Suppressor macrophage treated with lipopolysaccharide for 4 hours (primary cell): ENCODE measurements at regions not wholly inside any gene's neighbourhood (a gene's known extent, or its start where the extent isn't known, plus 50 kb on each side); places are given as distances from the start of the nearest gene placed in this dataset.

Experiments used
- DNase-seq: peaks from one replicate; pipeline ENCODE4 v3.0.0-alpha.2; 2020

GRCh38 chr9:633461-633860 lies 208.0 kb upstream of the DMRT1 start:
- DNase-seq: no peak

- peak; percentile 34 for DNase-seq
Measured at GRCh38 chr9:636931-637591, 204.4 kb upstream of the DMRT1 start.

- peak; percentile 42 for DNase-seq
Measured at GRCh38 chr9:638152-638551, 203.3 kb upstream of the DMRT1 start.

DNA sequence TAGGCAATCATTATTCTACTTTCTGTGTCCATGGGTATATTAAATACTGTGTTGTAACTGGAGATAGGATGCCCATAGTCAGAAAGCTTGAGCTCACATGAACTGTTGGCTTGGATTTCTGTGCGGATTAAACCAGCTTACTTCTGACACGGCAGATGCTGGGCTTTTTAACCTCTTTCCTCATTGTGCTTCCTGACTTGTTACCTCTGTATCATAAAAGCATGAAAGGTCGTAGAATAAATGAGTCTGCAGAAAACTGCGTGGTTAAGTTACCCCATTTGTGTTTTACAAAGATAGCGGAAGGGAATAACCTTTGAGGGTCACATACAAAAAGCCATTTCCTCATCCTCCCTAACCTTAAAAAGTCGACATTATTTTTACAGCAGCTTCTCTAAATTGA lies 199.5 kb upstream of the DMRT1 start:
- DNase-seq: peak; percentile 46

DNA sequence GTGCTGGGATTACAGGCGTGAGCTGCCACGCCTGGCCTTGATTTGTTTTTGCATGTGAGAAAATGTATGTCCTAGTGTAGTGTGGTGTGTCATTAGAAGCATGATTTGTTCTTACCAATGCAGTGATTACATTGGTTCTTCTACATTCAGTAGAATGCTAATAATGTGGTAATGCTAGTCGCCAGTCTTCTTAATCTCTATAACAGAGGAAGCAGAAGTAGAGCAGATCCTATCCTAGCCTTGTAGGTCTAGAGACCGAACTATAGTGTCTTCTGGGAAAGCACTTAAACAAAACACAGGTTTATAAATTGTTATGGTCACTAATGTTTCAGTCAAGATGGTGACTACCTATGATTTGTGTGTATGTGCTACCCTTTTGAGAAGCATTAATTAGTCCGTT lies 197.5 kb upstream of the DMRT1 start:
- no peak for DNase-seq

DNA sequence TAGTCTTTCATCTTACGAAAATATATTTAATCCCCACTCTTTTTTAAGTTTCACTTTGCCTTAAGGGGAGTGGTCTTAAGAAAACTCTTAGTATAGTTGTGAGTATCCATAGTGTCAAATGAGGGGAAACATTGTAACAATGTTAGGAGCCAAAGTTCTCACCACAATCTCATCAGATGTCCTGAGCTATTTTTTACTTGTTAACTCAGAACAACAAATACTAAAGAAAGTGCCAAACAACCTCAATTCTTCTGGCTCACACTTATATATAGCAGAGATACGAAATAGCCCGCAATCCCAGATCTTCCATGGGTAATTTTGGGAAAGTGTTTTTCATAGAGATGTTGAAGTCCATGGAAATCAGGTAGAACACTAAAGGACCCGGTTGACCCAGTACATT lies 194.0 kb upstream of the DMRT1 start:
- DNase-seq: no peak

- DNase-seq: no peak
Measured at GRCh38 chr9:649128-650074, 192.1 kb upstream of the DMRT1 start.

DNA sequence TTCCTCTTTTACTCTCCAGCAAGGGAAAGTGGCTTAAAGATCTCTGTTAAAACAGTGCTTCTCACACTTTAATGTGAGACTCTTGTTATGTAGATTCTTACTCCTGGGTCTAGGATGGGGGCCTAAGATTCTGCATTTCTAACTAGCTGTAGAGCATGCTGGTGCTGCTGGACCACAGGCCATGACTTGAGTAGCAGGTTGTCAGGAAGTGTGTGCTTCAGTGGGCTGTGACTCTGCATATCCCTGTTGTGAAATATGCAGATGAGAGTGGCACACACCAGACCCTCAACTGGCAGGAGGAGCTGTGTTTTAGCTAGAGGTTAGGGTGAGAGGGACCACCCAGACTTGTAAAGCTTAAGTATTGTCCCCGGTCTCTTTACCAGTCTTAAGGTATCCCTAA lies 191.1 kb upstream of the DMRT1 start:
- peak; percentile 35 for DNase-seq

DNA sequence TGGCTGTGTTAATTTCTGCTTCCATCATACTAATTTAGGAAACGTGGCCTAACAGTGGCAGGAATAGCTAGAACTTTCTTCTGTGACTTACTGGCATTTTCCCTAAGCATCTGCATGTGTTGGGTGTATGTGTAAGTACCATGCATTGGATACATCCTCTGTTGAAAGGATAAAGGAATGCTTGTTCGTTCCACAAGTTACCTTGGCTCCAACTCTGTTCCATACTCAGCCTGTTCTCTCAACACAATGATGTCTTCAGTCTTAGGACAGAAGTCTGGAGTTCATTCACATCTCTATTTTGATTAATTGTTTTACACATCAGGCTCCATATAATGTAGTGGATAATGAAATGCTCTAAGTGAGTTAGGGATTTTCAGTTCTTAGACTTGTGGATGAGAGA lies 190.1 kb upstream of the DMRT1 start:
- DNase-seq: no peak

- DNase-seq: peak; percentile 64
Measured at GRCh38 chr9:652914-653313, 188.6 kb upstream of the DMRT1 start.

- no peak for DNase-seq
Measured at GRCh38 chr9:653421-653820, 188.1 kb upstream of the DMRT1 start.

- no peak for DNase-seq
Measured at GRCh38 chr9:653856-654387, 187.6 kb upstream of the DMRT1 start.

- peak; percentile 31 for DNase-seq
Measured at GRCh38 chr9:655875-656274, 185.6 kb upstream of the DMRT1 start.

DNA sequence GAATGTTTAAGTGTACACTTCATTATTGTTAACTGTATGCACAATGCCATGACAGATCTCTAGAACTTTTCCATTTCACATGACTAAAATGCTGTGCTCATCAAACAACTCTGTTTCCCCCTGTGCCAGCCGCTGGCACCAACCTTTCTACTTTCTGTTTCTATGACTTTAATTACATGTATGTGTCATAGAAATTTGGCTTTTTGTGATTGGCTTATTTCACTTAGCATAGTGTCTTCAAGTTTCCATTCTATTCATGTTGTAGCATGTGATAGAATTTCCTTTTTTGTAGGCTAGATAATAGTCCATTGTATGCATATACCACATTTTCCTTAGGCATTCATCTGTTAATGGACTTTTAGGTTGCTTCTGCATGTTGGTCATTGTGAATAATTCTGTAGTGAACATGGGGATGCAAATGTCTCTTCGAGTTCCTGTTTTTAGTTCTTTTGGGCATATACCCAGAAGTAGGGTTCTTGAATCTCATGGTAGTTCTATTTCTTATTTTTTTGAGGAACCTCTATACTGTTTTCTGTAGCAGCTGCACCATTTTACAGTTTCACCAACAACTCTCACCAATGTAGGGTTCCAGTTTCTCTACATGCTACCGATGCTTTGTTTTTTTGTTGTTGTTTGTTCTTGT lies 184.4 kb upstream of the DMRT1 start:
- DNase-seq: peak; percentile 51

GRCh38 chr9:659286-659685 lies 182.2 kb upstream of the DMRT1 start:
- no peak for DNase-seq

- DNase-seq: no peak
Measured at GRCh38 chr9:660227-660626, 181.3 kb upstream of the DMRT1 start.

GRCh38 chr9:663541-663940 lies 178.0 kb upstream of the DMRT1 start:
- no peak for DNase-seq

- DNase-seq: no peak
Measured at GRCh38 chr9:665296-665695, 176.2 kb upstream of the DMRT1 start.

GRCh38 chr9:671997-672396 lies 169.5 kb upstream of the DMRT1 start:
- DNase-seq: no peak

- no peak for DNase-seq
Measured at GRCh38 chr9:672851-673250, 168.6 kb upstream of the DMRT1 start.

DNA sequence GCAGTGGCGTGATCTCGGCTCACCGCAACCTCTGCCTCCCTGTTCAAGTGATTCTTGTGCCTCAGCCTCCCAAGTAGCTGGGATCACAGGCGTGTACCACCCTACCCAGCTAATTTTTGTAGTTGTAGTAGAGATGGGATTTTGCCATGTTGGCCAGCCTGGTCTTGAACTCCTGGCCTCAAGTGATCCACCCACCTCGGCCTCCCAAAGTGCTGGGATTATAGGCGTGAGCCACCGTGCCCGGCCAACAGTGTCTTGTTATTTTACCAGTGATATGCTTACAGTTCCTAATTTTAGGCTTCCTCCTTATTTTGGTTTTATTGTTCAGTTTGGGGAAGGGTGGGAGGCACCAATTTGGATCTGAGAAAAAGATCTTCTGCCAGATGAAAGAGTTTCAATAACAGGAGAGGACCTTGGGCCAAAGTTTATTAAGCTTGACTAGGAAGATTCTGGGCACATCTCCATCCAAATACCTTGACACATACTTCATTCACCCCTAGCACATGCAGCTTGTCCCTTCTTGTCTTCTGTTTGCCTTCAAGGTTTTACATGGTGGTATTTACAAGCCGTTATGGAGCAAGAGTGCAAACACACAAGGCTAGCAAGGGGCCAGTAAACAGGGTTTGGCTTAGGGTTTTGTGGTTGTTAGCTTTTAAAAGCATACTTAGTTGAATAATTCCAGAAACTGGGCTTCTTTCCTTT lies 168.1 kb upstream of the DMRT1 start:
- no peak for DNase-seq

- no peak for DNase-seq
Measured at GRCh38 chr9:673966-674526, 167.5 kb upstream of the DMRT1 start.
